Skin of body (tissue), 2 donors: ENCODE measurements at regions not wholly inside any gene's neighbourhood (a gene's known extent, or its start where the extent isn't known, plus 50 kb on each side); places are given as distances from the start of the nearest gene placed in this dataset. TPM values are rescaled to one million over a fixed set of nuclear protein-coding genes. Genes with fewer than 3 reads are reported as not detected.
A peak's percentile ranks its signal among the peaks of the same experiment; 100 is the strongest.

Experiments used
- DNase-seq: peaks from one replicate; lab custom pipeline; 2025; lab: John Stamatoyannopoulos, UW
- small RNA-seq: library from RNA; depleted of rRNA; stranded (forward); fragments of <200 nt; gene quantifications from one replicate; pipeline ENCODE3, GENCODE V24; 2014; ENCODE audit warnings: low replicate concordance

GRCh38 chr6:26305641-26305969 is 59.4 kb upstream of the BTN3A2 start:
- no peak for DNase-seq

- no peak for DNase-seq
Observed at GRCh38 chr6:26306232-26306631, 58.8 kb upstream of the BTN3A2 start.

GRCh38 chr6:26307850-26308249 is 57.1 kb upstream of the BTN3A2 start:
- no peak for DNase-seq

- no peak for DNase-seq
Observed at GRCh38 chr6:26309731-26310142, 55.3 kb upstream of the BTN3A2 start.

GRCh38 chr6:26311012-26311384 is 54.0 kb upstream of the BTN3A2 start:
- no peak for DNase-seq

GRCh38 chr6:26311385-26312095 is 53.5 kb upstream of the BTN3A2 start:
- peak; percentile 53 for DNase-seq

- DNase-seq = peak; percentile 58
Observed at GRCh38 chr6:26312096-26312463, 52.9 kb upstream of the BTN3A2 start.

GRCh38 chr6:26312501-26313397 is 52.2 kb upstream of the BTN3A2 start:
- peak; percentile 72 for DNase-seq

Small RNAs in the stretch of these regions (small RNA-seq; reads per million reads assigned to genes)
- gene AL031777.2 (not detected), gene HIST1H2AD (0.12 reads per million), gene HIST1H2APS3 (not detected), gene HIST1H4G (not detected), gene LARP1P1 (not detected)
